ENCODE measurements at regions not wholly inside any gene's neighbourhood (a gene's known extent, or its start where the extent isn't known, plus 50 kb on each side); places are given as distances from the start of the nearest gene placed in this dataset.

DNA sequence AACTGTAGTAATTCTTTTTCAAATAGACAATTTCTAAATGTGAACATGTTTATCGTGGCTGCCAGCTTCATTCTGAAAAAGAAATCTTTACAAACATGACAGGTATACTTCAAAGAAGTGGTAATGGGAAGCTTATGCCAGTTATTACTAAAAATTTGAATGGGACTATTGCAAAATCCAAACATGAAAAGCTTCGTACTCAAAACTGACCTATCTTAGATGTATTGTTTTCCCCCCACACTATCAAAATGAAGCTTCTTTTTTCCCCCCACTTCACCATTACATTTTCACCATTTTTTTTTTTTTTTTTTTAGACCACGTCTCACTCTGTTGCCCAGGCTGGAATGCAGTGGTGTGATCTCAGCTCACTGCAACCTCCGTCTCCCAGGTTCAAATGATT lies 50.4 kb upstream of the SERTAD2 start:
- no peak for TF ChIP-seq CTCF (IDR thresholded peaks at IDR 0.05; ENCODE audit: low read depth, low read length)
- no peak for TF ChIP-seq POLR2A (IDR thresholded peaks at IDR 0.05; ENCODE audit: extremely low read depth, insufficient read length)
- TF ChIP-seq, protein P1, sequence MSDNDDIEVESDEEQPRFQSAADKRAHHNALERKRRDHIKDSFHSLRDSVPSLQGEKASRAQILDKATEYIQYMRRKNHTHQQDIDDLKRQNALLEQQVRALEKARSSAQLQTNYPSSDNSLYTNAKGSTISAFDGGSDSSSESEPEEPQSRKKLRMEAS (IDR thresholded peaks at IDR 0.05; ENCODE audit: low read depth, low read length) = no peak

Measured in NB4 (cell line).